Tibial artery (tissue), 4 donors: ENCODE measurements at regions not wholly inside any gene's neighbourhood (a gene's known extent, or its start where the extent isn't known, plus 50 kb on each side); places are given as distances from the start of the nearest gene placed in this dataset.

Source experiments
- DNase-seq, 2 donors: peaks; one replicate each; pipeline ENCODE4 v3.0.0-alpha.2; 2019
- H3K27ac ChIP-seq, 2 donors: fragments of 200-600 bp; sonication (generic) in 1 of 2; 1 replicate in 1 of 2; 2 replicates in 1 of 2; pipeline ENCODE4 v1.5.1; 2018 to 2019; ENCODE audit warnings: mild to moderate bottlenecking in 1 of 2
- H3K27me3 ChIP-seq, 2 donors: fragments of 200-600 bp; sonication (generic) in 1 of 2; one replicate each; pipeline versions ENCODE4 v1.5.1 to v1.6.0; 2016 to 2019
- H3K36me3 ChIP-seq, 3 donors: fragments of 200-600 bp; sonication (generic) in 2 of 3; one replicate each; pipeline ENCODE4 v1.5.1; 2016 to 2019; ENCODE audit warnings: mild to moderate bottlenecking in 2 of 3
- H3K4me1 ChIP-seq, 4 donors: fragments of 200-600 bp; sonication (generic) in 2 of 4; 1 replicate in 3 of 4; 2 replicates in 1 of 4; pipeline ENCODE4 v1.5.1; 2016 to 2019
- H3K4me3 ChIP-seq, 2 donors: fragments of 200-600 bp; sonication (generic) in 1 of 2; 1 replicate in 1 of 2; 2 replicates in 1 of 2; pipeline ENCODE4 v1.5.1; 2018 to 2019; ENCODE audit warnings: mild to moderate bottlenecking in 2 of 2
- H3K9me3 ChIP-seq, 3 donors: fragments of 200-600 bp; sonication (generic) in 1 of 3; one replicate each; pipeline ENCODE4 v1.5.1; 2016 to 2019
- intact Hi-C: fragments of 100-400 bp; cut with DNase I; formaldehyde crosslinking; loops from one replicate; pipeline ENCODE4 v1.15.0; 2023; ENCODE audit warnings: low total_unique reads
- TF ChIP-seq, protein P1 (sequence below), 2 experiments: fragments of 200-600 bp in 1 of 2; fragments of 450-650 bp in 1 of 2; IDR thresholded peaks; one replicate each; pipeline ENCODE4 v1.5.1; 2017 to 2019; ENCODE audit warnings: antibody characterized with exemption in 2 of 2, mild to moderate bottlenecking in 1 of 2, moderate library complexity in 1 of 2

DNA sequence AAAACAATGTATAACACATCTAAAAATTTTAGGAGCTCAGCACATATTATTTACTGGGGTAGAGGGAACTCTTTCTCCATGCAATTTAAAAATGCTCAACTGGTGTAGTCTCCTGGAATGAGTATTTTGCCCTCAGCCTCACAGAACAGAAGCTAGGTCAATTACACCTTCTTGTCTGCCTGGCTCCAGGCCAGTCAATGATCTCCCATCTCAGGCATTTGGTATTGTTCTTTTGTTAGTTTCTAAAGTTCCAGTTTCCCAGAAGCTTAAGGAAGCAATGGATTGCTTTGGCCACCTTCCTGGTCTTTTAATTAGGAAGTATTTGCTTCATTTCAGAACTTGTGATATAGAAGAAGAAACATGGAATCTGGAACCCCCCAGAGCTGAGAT is 360.3 kb upstream of the ASIC2 start:
- no peak overlapping the region for H3K27ac ChIP-seq
- intact Hi-C loops: no loop called here
- no peak for DNase-seq

DNA sequence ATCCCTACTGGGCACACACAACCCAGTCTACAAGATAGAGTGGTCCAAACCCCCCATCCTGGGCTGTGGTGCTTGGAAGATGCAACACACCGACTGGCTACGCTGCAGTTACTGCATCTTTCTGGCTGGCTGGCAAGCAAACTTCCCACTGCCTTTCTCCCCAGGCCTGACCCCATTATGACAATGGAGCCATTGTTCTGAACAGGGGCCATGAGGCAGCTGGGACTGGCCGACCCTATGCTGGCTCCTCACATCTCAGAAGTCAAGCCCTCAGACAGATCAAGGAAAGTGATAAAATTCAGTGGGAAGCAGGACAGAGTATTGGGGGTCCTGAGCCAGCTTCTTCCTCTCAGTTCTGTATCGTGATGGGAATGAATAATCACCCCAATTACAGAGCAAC is 364.1 kb upstream of the ASIC2 start:
- Histone ChIP-seq H3K4me1 (no peaks in the 10 kb centered on the region), H3K36me3 (no peaks in the 10 kb centered on the region), H3K27ac (no peak overlapping the region), H3K27me3 (no peaks in the 10 kb centered on the region), H3K9me3 (no peaks in the 10 kb centered on the region), H3K4me3 (no peak overlapping the region)
- TF ChIP-seq, protein P1, sequence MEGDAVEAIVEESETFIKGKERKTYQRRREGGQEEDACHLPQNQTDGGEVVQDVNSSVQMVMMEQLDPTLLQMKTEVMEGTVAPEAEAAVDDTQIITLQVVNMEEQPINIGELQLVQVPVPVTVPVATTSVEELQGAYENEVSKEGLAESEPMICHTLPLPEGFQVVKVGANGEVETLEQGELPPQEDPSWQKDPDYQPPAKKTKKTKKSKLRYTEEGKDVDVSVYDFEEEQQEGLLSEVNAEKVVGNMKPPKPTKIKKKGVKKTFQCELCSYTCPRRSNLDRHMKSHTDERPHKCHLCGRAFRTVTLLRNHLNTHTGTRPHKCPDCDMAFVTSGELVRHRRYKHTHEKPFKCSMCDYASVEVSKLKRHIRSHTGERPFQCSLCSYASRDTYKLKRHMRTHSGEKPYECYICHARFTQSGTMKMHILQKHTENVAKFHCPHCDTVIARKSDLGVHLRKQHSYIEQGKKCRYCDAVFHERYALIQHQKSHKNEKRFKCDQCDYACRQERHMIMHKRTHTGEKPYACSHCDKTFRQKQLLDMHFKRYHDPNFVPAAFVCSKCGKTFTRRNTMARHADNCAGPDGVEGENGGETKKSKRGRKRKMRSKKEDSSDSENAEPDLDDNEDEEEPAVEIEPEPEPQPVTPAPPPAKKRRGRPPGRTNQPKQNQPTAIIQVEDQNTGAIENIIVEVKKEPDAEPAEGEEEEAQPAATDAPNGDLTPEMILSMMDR (IDR thresholded peaks at IDR 0.05): no peak
- intact Hi-C loops: no loop called here
- no peak for DNase-seq

More for the DNA sequence above, 360.3 kb upstream of the ASIC2 start:
- Histone ChIP-seq H3K9me3 (no peaks in the 10 kb centered on the region), H3K36me3 (no peaks in the 10 kb centered on the region), H3K4me1 (no peaks in the 10 kb centered on the region), H3K4me3 (no peak overlapping the region), H3K27me3 (no peaks in the 10 kb centered on the region)
- TF ChIP-seq, protein P1 (IDR thresholded peaks at IDR 0.05): no peak

GRCh38 chr17:33661975-33662374 is 368.9 kb upstream of the ASIC2 start:
- H3K4me1 ChIP-seq: no peaks in the 10 kb centered on the region
- no peak overlapping the region for H3K4me3 ChIP-seq
- no peaks in the 10 kb centered on the region for H3K9me3 ChIP-seq
- DNase-seq: no peak
- TF ChIP-seq, protein P1 (IDR thresholded peaks at IDR 0.05): no peak
- no peaks in the 10 kb centered on the region for H3K27me3 ChIP-seq
- no peaks in the 10 kb centered on the region for H3K36me3 ChIP-seq
- intact Hi-C loops: no loop called here
- no peak overlapping the region for H3K27ac ChIP-seq

DNA sequence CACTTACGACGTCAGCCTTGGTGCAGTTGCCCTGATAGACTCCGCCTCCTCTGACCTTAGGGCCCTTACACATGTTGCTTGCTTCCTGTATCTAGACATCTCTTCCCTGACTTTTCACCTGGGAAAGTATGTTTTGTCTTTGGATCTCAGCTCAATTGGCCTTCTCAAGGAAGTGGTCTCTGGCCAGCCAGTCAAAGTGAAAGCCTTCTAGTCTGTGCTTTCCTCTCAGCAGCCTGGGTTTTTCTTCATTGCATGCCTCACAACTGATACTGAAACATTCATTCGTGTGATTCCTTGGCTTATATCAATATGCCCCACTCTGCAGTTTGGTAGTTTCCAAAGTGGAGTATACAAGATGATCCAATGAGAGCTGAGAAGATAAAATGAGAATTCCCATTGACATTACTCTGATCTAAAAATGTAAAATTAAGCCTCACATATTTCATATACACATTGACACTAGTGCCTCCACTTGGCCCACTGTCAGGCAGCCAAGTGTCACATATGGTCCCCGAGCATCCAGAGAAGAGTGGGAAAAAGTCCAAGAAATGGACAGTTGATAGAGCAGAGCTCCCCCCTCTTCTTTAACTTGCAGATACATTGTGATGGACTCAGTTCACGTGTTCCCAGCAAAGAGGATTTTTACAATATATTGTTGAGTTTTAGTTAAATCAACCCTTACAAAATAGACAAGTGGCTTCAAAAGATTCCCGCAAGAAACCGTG is 371.2 kb upstream of the ASIC2 start:
- no peak for DNase-seq
- H3K4me1 ChIP-seq: peaks cover 0 to 8% (median 0%) of the 10 kb centered on the region in 4 donors
- no peaks in the 10 kb centered on the region for H3K9me3 ChIP-seq
- H3K27me3 ChIP-seq: no peaks in the 10 kb centered on the region
- H3K27ac ChIP-seq: no peak overlapping the region
- no peaks in the 10 kb centered on the region for H3K36me3 ChIP-seq
- intact Hi-C loops: no loop called here
- TF ChIP-seq, protein P1 (IDR thresholded peaks at IDR 0.05): no peak
- H3K4me3 ChIP-seq: no peak overlapping the region

GRCh38 chr17:33667052-33667509 is 374.0 kb upstream of the ASIC2 start:
- H3K27me3 ChIP-seq: no peaks in the 10 kb centered on the region
- TF ChIP-seq, protein P1 (IDR thresholded peaks at IDR 0.05): no peak
- no peak for DNase-seq
- intact Hi-C loops: no loop called here
- no peak overlapping the region for H3K4me3 ChIP-seq
- H3K27ac ChIP-seq: no peak overlapping the region
- H3K9me3 ChIP-seq: no peaks in the 10 kb centered on the region
- peaks cover 0 to 8% (median 0%) of the 10 kb centered on the region in 4 donors for H3K4me1 ChIP-seq
- no peaks in the 10 kb centered on the region for H3K36me3 ChIP-seq
